SU-DHL-6 (cell line): ENCODE measurements at regions not wholly inside any gene's neighbourhood (a gene's known extent, or its start where the extent isn't known, plus 50 kb on each side); places are given as distances from the start of the nearest gene placed in this dataset.

Experiments used
- H2AFZ ChIP-seq: fragments of 200-600 bp; sonication (generic); 2 replicates; pipeline ENCODE4 v1.6.1; 2014; ENCODE audit warnings: low read depth, mild to moderate bottlenecking, moderate library complexity, mixed read lengths, antibody characterized with exemption, low read length; ENCODE audit not compliant: severe bottlenecking
- H3F3A ChIP-seq: fragments of 200-600 bp; shearing (Covaris generic); 2 replicates; pipeline ENCODE4 v1.6.0; 2016; ENCODE audit warnings: antibody characterized with exemption, mild to moderate bottlenecking; ENCODE audit not compliant: insufficient read depth
- H3K27ac ChIP-seq: fragments of 200-600 bp; sonication (generic); 2 replicates; pipeline ENCODE4 v1.5.1; 2016; ENCODE audit warnings: low read depth, mild to moderate bottlenecking, low read length, moderate library complexity, mixed read lengths
- H3K27me3 ChIP-seq: fragments of 200-600 bp; sonication (generic), shearing (Covaris generic); 2 replicates; pipeline ENCODE4 v1.6.0; 2014; ENCODE audit warnings: mild to moderate bottlenecking, low read length
- H3K36me3 ChIP-seq: fragments of 200-600 bp; sonication (generic); 2 replicates; pipeline ENCODE4 v1.6.1; 2014; ENCODE audit warnings: mild to moderate bottlenecking, low read length, mixed read lengths
- H3K4me2 ChIP-seq: fragments of 300-600, 200-600 bp; shearing (Covaris generic), sonication (generic); 2 replicates; pipeline ENCODE4 v1.6.0; 2014; ENCODE audit warnings: low read length, low read depth, mild to moderate bottlenecking; ENCODE audit not compliant: poor library complexity, severe bottlenecking
- H3K4me3 ChIP-seq: fragments of 200-600 bp; sonication (generic); 2 replicates; pipeline ENCODE4 v1.5.1; 2014; ENCODE audit warnings: antibody characterized with exemption, low read length, mild to moderate bottlenecking, mixed read lengths; ENCODE audit not compliant: insufficient read depth, poor library complexity, severe bottlenecking
- H3K79me2 ChIP-seq: fragments of 200-600 bp; sonication (generic); 2 replicates; pipeline ENCODE4 v1.6.1; 2014; ENCODE audit warnings: mild to moderate bottlenecking, low read length, moderate library complexity; ENCODE audit not compliant: insufficient read depth
- H3K9ac ChIP-seq: fragments of 200-600 bp; sonication (generic); 2 replicates; pipeline ENCODE4 v1.7.0; 2014; ENCODE audit warnings: mild to moderate bottlenecking, low read length
- H3K9me2 ChIP-seq: fragments of 200-600 bp; sonication (generic); replicated peaks from 2 replicates; pipeline ENCODE4 v1.6.1; 2014; ENCODE audit warnings: low read length; ENCODE audit not compliant: insufficient read depth
- H3K9me3 ChIP-seq: fragments of 200-600 bp; sonication (generic); 2 replicates; pipeline ENCODE4 v1.6.1; 2014; ENCODE audit warnings: low read length, mixed read lengths; ENCODE audit not compliant: insufficient read depth
- H4K20me1 ChIP-seq: fragments of 200-600 bp; sonication (generic); 2 replicates; pipeline ENCODE4 v1.6.1; 2014; ENCODE audit warnings: low read depth, mild to moderate bottlenecking, antibody characterized with exemption, low read length, moderate library complexity, mixed read lengths
- CTCF ChIP-seq: fragments of 200-600 bp; sonication (generic); IDR thresholded peaks from one replicate; pipeline ENCODE4 v1.5.1; 2017; ENCODE audit warnings: antibody characterized with exemption, mild to moderate bottlenecking, low read length, moderate library complexity; ENCODE audit not compliant: insufficient read depth, poor library complexity, severe bottlenecking
- EZH2phosphoT487 ChIP-seq: fragments of 200-600 bp; sonication (generic), shearing (Covaris generic); conservative IDR thresholded peaks from 2 replicates; pipeline ENCODE4 v1.6.1; 2018; ENCODE audit warnings: mild to moderate bottlenecking, antibody characterized with exemption, low read length, moderate library complexity, mixed read lengths

DNA sequence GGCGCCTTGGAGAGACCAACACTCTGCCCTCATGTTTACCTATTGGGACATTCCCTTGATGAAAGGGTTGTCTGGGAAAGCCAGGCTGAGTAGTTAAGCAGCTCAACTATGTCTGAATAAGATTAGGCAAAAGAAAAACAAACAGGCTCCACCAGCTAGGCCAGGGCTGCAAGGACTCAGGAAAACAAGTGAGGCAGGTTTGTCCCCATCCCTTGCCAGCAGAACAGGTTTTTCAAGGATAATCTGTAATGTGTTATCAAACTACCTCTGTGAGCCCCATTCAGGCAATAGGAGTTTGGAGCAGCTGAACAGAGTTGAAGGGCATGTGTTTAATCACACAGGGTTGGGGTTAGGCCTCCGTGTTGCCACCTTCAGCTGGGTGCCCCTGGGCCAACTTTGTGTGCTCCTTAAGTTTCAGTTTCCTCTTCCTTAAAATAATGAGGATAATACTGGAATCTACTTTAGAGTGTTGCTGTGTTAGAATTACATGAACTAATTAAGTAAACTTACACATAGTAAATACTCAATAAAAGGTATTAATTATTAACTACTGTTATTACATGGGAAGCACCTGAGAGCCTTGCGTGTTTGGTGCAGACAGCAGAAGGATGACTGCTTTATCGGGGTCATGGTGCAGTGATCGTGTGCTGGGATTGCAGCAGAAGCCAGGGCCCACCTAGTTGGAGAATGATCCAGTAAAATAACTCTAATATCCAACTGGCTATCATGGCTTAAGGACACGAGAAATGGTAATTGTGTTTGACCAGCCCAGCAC is 72.1 kb upstream of the ATP10B start:
- Histone ChIP-seq H4K20me1 (no peaks in the 10 kb centered on the region), H3K9me2 (no peaks in the 10 kb centered on the region), H3K4me2 (no peak overlapping the region), H3K9ac (no peak overlapping the region), H3K9me3 (no peaks in the 10 kb centered on the region), H3F3A (no peaks in the 10 kb centered on the region), H3K36me3 (no peaks in the 10 kb centered on the region), H3K4me3 (no peak overlapping the region), H3K79me2 (no peaks in the 10 kb centered on the region), H3K27ac (no peak overlapping the region), H2AFZ (no peak overlapping the region), H3K27me3 (no peaks in the 10 kb centered on the region)
- TF ChIP-seq EZH2phosphoT487: no peak

- Histone ChIP-seq H4K20me1 (no peaks in the 10 kb centered on the region), H3K36me3 (no peaks in the 10 kb centered on the region), H3K79me2 (no peaks in the 10 kb centered on the region), H3K27ac (no peak overlapping the region), H3K9ac (no peak overlapping the region), H3K4me3 (no peak overlapping the region), H3K27me3 (no peaks in the 10 kb centered on the region), H3K9me3 (no peaks in the 10 kb centered on the region), H3K4me2 (no peak overlapping the region), H2AFZ (no peak overlapping the region), H3F3A (no peaks in the 10 kb centered on the region), H3K9me2 (no peaks in the 10 kb centered on the region)
- TF ChIP-seq CTCF: no peak
- no peak for TF ChIP-seq EZH2phosphoT487
These were observed 71.4 kb upstream of the ATP10B start for GRCh38 chr5:160923411-160923810.

DNA sequence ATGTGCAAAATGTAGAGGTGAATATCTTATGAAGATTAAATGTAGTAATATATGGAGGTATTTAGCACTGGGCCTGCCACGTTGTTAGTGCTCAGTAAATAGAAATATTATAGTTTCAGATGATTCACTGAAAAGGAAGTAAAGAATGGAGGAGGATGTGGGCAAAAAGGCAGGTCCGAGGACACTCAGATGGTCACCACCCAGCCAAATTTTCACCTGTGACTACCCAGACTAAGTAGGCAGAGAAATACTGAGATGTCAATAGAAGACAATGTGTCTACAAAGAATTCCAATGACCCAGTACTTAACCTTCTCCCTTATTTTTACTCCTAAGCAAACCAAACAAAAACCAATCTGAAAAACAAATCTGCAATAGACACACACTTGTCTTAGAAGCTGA is 70.3 kb upstream of the ATP10B start:
- no peaks in the 10 kb centered on the region for H3K9me3 ChIP-seq
- TF ChIP-seq EZH2phosphoT487: no peak
- no peak for TF ChIP-seq CTCF
- no peak overlapping the region for H3K4me3 ChIP-seq
- no peak overlapping the region for H3K4me2 ChIP-seq
- H3K79me2 ChIP-seq: no peaks in the 10 kb centered on the region
- H2AFZ ChIP-seq: no peak overlapping the region
- no peak overlapping the region for H3K9ac ChIP-seq
- H3K27ac ChIP-seq: no peak overlapping the region
- no peaks in the 10 kb centered on the region for H3K9me2 ChIP-seq
- H3K36me3 ChIP-seq: no peaks in the 10 kb centered on the region
- no peaks in the 10 kb centered on the region for H3F3A ChIP-seq
- no peaks in the 10 kb centered on the region for H3K27me3 ChIP-seq
- H4K20me1 ChIP-seq: no peaks in the 10 kb centered on the region

DNA sequence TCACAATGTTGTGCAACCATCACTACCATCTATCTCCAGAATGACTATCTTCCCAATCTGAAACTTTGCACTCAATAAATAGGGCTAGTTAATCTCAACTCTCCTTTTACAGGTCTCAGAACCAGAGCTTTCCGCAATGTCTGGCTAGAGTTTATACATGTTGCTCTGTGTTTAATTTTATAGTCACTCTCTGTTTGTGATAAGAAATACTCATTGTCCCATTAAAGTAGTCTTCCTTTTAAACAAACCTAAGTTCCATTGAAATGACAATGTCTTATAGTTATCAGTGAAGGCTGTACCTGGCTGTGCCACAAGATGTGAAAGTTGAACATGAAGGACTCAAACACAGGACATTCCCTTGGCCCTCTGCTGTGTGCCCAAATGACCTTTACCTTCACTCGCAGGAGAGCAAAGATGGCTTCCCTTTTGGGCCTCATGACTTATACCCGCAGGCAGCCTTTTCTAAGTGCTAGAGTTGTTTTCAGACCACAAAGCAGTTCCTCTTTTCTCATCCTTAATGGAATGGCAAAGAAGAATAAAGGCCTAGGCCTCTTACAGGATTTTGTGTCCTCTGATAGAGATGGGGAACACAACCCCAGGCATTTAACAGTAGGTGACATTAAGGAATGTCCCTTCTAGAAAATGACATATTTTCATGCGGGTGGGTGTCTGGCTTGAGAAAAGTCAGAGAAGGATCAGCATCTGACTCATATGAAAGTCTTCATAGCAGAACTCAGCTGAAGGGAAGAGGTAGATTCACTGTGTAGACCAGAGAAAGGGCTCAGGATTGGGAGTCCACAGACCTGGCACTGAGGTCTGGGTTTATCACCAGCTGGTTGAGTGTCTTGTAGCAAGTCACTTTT is 69.6 kb upstream of the ATP10B start:
- H3K9ac ChIP-seq: no peak overlapping the region
- no peaks in the 10 kb centered on the region for H3K9me3 ChIP-seq
- no peaks in the 10 kb centered on the region for H3K36me3 ChIP-seq
- H3K4me3 ChIP-seq: no peak overlapping the region
- H3F3A ChIP-seq: no peaks in the 10 kb centered on the region
- H3K27ac ChIP-seq: no peak overlapping the region
- no peak overlapping the region for H3K4me2 ChIP-seq
- TF ChIP-seq CTCF: no peak
- TF ChIP-seq EZH2phosphoT487: no peak
- no peaks in the 10 kb centered on the region for H3K9me2 ChIP-seq
- H2AFZ ChIP-seq: no peak overlapping the region
- H3K27me3 ChIP-seq: no peaks in the 10 kb centered on the region
- H3K79me2 ChIP-seq: no peaks in the 10 kb centered on the region
- no peaks in the 10 kb centered on the region for H4K20me1 ChIP-seq
